ENCODE measurements at regions not wholly inside any gene's neighbourhood (a gene's known extent, or its start where the extent isn't known, plus 50 kb on each side); places are given as distances from the start of the nearest gene placed in this dataset.

- H3F3A ChIP-seq (replicated peaks; ENCODE audit: insufficient read depth), result peaks cover 5% of the 10 kb centered on the region
- peaks cover 8 to 10% of the 10 kb centered on the region in 2 experiments; a peak in 3 of 4 replicates for H3K4me1 ChIP-seq (ENCODE audit: control insufficient read depth in 1 of 2, insufficient read depth in 2 of 2, low read depth in 1 of 2, low read length in 1 of 2)
- 0 out of 2 replicates have a peak, but pooled peaks have one; percentile 11 for TF ChIP-seq TCF12 (IDR thresholded peaks at IDR 0.05)
- TF ChIP-seq ZBTB33 (IDR thresholded peaks at IDR 0.05; ENCODE audit: borderline replicate concordance, low read depth), result no peak
- H3K79me2 ChIP-seq (ENCODE audit: insufficient read depth), result no peaks in the 10 kb centered on the region
- ChIA-PET POLR2A (no interaction called here), CTCF (interaction anchor here (1.0 to 1.9 kb wide), 2 partner anchors 75 to 168 kb away, joined by 3 to 7 read pairs; no protein-coding TSS in a partner anchor)
- 80% methylated on average over 9 of the region's 9 CpGs for WGBS (ENCODE audit: low lambda C conversion rate)
- H3K9me3 ChIP-seq, result no peaks in the 10 kb centered on the region
- no peak overlapping the region for H3K9ac ChIP-seq
- H3K4me2 ChIP-seq, result peak overlapping the region; percentile 66; the same call in 1 of the 2 replicates
- no peak for DNase-seq
- H2AFZ ChIP-seq (ENCODE audit: low read depth), result peak overlapping the region; percentile 32; the same call in 1 of the 2 replicates
- H3K27me3 ChIP-seq (ENCODE audit: insufficient read depth), result no peaks in the 10 kb centered on the region
- H3K4me3 ChIP-seq (ENCODE audit: low read depth in 2 of 2, low read length in 1 of 2), result peak overlapping the region in 1 of 2 experiments; percentile 30; a peak in 1 of 4 replicates
- no peaks in the 10 kb centered on the region for H3K36me3 ChIP-seq (replicated peaks in 1 of 2; ENCODE audit: control insufficient read depth in 1 of 2, insufficient read depth in 2 of 2, low read length in 1 of 2)
- no peaks in the 10 kb centered on the region for H4K20me1 ChIP-seq (ENCODE audit: insufficient read depth)
- peak overlapping the region; percentile 84 to 87 for H3K27ac ChIP-seq (ENCODE audit: low read depth in 2 of 2, low read length in 1 of 2)
- no peaks in the 10 kb centered on the region for H3K9me2 ChIP-seq
These were observed 132.7 kb upstream of the EEA1 start for GRCh38 chr12:93061473-93062419.

- Histone ChIP-seq H3K4me2 (no peak overlapping the region), H3K9me2 (no peaks in the 10 kb centered on the region), H3F3A (replicated peaks; ENCODE audit: insufficient read depth) (no peaks in the 10 kb centered on the region), H2AFZ (ENCODE audit: low read depth) (no peak overlapping the region), H3K4me3 (ENCODE audit: low read depth in 2 of 2, low read length in 1 of 2) (no peak overlapping the region), H3K27me3 (ENCODE audit: insufficient read depth) (no peaks in the 10 kb centered on the region), H3K36me3 (replicated peaks in 1 of 2; ENCODE audit: control insufficient read depth in 1 of 2, insufficient read depth in 2 of 2, low read length in 1 of 2) (no peaks in the 10 kb centered on the region), H3K27ac (ENCODE audit: low read depth in 2 of 2, low read length in 1 of 2) (no peak overlapping the region; a peak in 1 of 4 replicates), H3K79me2 (ENCODE audit: insufficient read depth) (no peaks in the 10 kb centered on the region), H3K9ac (no peak overlapping the region), H3K9me3 (no peaks in the 10 kb centered on the region), H4K20me1 (ENCODE audit: insufficient read depth) (no peaks in the 10 kb centered on the region), H3K4me1 (ENCODE audit: control insufficient read depth in 1 of 2, insufficient read depth in 2 of 2, low read depth in 1 of 2, low read length in 1 of 2) (peaks cover 8 to 9% of the 10 kb centered on the region in 2 experiments; a peak in 2 of 4 replicates)
- ChIA-PET CTCF (no interaction called here), POLR2A (no interaction called here)
- DNase-seq, result no peak
- 64% methylated on average over 3 of the region's 3 CpGs for WGBS (ENCODE audit: low lambda C conversion rate)
- no peak for TF ChIP-seq GABPA (IDR thresholded peaks at IDR 0.05; ENCODE audit: low read depth)
- TF ChIP-seq EZH2phosphoT487 (IDR thresholded peaks at IDR 0.05; ENCODE audit: borderline replicate concordance, low read depth), result no peak
- TF ChIP-seq NRF1 (IDR thresholded peaks at IDR 0.05; ENCODE audit: low read depth, low read length), result no peak
- no peak for TF ChIP-seq CHD2 (IDR thresholded peaks at IDR 0.05; ENCODE audit: low read length, partially characterized antibody)
- TF ChIP-seq MEF2A (IDR thresholded peaks at IDR 0.05; ENCODE audit: borderline replicate concordance, low read depth), result no peak
- no peak for TF ChIP-seq MAX (IDR thresholded peaks at IDR 0.05; ENCODE audit: low read depth)
- TF ChIP-seq PBX3 (IDR thresholded peaks at IDR 0.05), result no peak
- no peak for TF ChIP-seq TAF1 (IDR thresholded peaks at IDR 0.05; ENCODE audit: borderline replicate concordance, low read depth, low read length)
These were observed 136.8 kb upstream of the EEA1 start for GRCh38 chr12:93065896-93066295.

Data from SK-N-SH (cell line).